ENCODE measurements at regions not wholly inside any gene's neighbourhood (a gene's known extent, or its start where the extent isn't known, plus 50 kb on each side); places are given as distances from the start of the nearest gene placed in this dataset.

DNA sequence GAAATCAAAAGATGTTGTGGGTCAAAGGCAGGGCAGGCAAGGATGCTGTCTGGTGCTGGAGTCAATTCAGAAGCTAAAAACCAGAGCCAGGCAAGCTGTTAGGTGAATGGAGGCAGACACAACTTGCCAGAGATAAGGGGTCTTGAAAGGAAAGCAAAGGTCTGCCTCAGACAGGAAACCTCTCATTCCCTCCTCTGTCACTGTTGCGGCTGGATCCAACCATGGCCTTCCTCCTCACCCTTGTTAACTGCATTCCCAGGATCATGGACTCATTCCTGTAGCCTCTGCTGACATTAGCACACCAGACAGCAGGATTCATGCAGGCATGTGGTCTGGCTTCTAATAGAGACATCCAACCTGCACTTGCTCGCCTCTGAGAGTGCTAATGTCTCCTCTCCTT is 186.7 kb upstream of the HS3ST3A1 start:
- TF ChIP-seq, protein P1, sequence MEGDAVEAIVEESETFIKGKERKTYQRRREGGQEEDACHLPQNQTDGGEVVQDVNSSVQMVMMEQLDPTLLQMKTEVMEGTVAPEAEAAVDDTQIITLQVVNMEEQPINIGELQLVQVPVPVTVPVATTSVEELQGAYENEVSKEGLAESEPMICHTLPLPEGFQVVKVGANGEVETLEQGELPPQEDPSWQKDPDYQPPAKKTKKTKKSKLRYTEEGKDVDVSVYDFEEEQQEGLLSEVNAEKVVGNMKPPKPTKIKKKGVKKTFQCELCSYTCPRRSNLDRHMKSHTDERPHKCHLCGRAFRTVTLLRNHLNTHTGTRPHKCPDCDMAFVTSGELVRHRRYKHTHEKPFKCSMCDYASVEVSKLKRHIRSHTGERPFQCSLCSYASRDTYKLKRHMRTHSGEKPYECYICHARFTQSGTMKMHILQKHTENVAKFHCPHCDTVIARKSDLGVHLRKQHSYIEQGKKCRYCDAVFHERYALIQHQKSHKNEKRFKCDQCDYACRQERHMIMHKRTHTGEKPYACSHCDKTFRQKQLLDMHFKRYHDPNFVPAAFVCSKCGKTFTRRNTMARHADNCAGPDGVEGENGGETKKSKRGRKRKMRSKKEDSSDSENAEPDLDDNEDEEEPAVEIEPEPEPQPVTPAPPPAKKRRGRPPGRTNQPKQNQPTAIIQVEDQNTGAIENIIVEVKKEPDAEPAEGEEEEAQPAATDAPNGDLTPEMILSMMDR (IDR thresholded peaks at IDR 0.05), result no peak
- no peak for TF ChIP-seq POLR2A (IDR thresholded peaks at IDR 0.05)
- no peak for TF ChIP-seq EP300 (IDR thresholded peaks at IDR 0.05)
- TF ChIP-seq POLR2AphosphoS5 (IDR thresholded peaks at IDR 0.05), result no peak

All from gastroesophageal sphincter (tissue), 3 donors.